ENCODE measurements at regions not wholly inside any gene's neighbourhood (a gene's known extent, or its start where the extent isn't known, plus 50 kb on each side); places are given as distances from the start of the nearest gene placed in this dataset.

GRCh38 chr1:79667166-79667565 lies 660.6 kb upstream of the ADGRL4 start:
- TF ChIP-seq POLR2A (IDR thresholded peaks at IDR 0.05), result no peak
- TF ChIP-seq, protein P1, sequence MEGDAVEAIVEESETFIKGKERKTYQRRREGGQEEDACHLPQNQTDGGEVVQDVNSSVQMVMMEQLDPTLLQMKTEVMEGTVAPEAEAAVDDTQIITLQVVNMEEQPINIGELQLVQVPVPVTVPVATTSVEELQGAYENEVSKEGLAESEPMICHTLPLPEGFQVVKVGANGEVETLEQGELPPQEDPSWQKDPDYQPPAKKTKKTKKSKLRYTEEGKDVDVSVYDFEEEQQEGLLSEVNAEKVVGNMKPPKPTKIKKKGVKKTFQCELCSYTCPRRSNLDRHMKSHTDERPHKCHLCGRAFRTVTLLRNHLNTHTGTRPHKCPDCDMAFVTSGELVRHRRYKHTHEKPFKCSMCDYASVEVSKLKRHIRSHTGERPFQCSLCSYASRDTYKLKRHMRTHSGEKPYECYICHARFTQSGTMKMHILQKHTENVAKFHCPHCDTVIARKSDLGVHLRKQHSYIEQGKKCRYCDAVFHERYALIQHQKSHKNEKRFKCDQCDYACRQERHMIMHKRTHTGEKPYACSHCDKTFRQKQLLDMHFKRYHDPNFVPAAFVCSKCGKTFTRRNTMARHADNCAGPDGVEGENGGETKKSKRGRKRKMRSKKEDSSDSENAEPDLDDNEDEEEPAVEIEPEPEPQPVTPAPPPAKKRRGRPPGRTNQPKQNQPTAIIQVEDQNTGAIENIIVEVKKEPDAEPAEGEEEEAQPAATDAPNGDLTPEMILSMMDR (IDR thresholded peaks at IDR 0.05), result no peak
- Histone ChIP-seq H3K4me1 (replicated peaks in 1 of 2) (no peaks in the 10 kb centered on the region), H3K27me3 (no peaks in the 10 kb centered on the region), H3K9me3 (replicated peaks in 1 of 3) (no peaks in the 10 kb centered on the region), H3K36me3 (replicated peaks in 1 of 2) (no peaks in the 10 kb centered on the region), H3K27ac (no peak overlapping the region), H3K4me3 (no peak overlapping the region)
- intact Hi-C loops (cut with DNase I), result no loop called here
- 77 to 95% (median 87%) methylated on average over 2 of the region's 2 CpGs for WGBS, 4 donors
- no peak for DNase-seq

DNA sequence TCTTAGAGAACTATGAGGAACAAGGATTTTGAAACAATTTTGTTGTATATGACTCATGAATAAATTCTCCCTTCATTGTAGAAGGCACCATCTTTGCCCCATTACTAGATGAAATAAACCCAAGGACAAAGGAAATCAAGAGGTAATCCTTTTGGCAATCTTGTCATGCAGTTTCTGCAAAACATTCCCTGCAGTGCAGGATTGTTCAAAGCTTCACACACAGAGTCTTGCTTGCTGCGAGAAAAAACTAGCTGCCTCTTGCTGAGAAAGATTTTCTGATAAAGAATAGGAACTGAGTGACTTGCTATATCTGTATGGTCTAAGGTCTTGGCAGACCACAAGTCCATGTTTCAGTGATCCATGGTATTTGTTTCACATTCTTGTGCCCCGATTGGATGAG lies 657.4 kb upstream of the ADGRL4 start:
- no peak overlapping the region for H3K27ac ChIP-seq
- intact Hi-C loops (cut with DNase I), result no loop called here
- 51 to 69% (median 60%) methylated on average over 2 of the region's 2 CpGs for WGBS, 4 donors
- H3K9me3 ChIP-seq (replicated peaks in 1 of 3), result no peaks in the 10 kb centered on the region
- no peaks in the 10 kb centered on the region for H3K4me1 ChIP-seq (replicated peaks in 1 of 2)
- H3K36me3 ChIP-seq (replicated peaks in 1 of 2), result no peaks in the 10 kb centered on the region
- TF ChIP-seq, protein P1 (IDR thresholded peaks at IDR 0.05), result no peak
- no peak for TF ChIP-seq POLR2A (IDR thresholded peaks at IDR 0.05)
- no peak for DNase-seq
- H3K4me3 ChIP-seq, result no peak overlapping the region
- H3K27me3 ChIP-seq, result no peaks in the 10 kb centered on the region

DNA sequence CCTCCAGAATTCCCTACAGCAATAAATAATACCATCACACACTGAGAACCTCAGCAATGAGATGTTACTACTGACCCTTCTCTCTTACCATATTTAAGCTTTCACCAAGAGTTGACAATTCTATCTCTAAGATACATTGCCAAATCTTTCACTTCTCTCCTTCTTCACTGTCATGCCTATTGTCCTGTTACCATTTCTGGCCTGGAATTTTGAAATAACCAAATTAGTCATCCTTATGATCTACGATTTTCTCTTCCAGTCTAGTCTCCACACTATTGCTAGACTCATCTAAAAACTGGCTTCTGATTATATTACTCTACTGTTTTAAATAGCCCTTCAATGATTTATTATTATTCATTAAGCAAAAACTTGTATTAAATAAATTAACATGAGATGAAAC lies 656.1 kb upstream of the ADGRL4 start:
- Histone ChIP-seq H3K4me3 (no peak overlapping the region), H3K4me1 (replicated peaks in 1 of 2) (no peaks in the 10 kb centered on the region), H3K27ac (no peak overlapping the region), H3K27me3 (no peaks in the 10 kb centered on the region), H3K36me3 (replicated peaks in 1 of 2) (no peaks in the 10 kb centered on the region), H3K9me3 (replicated peaks in 1 of 3) (no peaks in the 10 kb centered on the region)
- intact Hi-C loops (cut with DNase I), result no loop called here
- 39 to 51% (median 49%) methylated on average over 1 of the region's 1 CpG for WGBS, 4 donors
- no peak for DNase-seq
- TF ChIP-seq, protein P1 (IDR thresholded peaks at IDR 0.05), result no peak

DNA sequence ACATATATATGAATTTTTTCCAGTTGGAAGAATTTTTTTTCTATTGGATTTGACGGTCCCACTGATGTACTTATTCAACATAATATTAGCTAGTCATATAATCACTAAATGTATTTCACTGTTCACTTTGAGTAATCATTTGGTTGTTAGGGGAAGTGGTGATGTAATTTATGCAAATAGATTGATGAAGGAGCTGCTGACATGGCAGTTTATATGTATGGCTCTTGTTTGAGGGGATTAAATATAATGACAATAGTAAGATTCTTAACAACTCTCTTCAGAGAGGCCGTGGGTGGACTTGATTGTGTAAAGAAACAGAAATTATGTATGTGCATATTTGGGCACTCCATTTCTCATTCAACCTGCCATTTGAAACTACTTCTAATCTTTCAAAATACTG lies 653.6 kb upstream of the ADGRL4 start:
- DNase-seq, result no peak
- H3K4me1 ChIP-seq (replicated peaks in 1 of 2), result no peaks in the 10 kb centered on the region
- no peak overlapping the region for H3K4me3 ChIP-seq
- intact Hi-C loops (cut with DNase I), result no loop called here
- no peaks in the 10 kb centered on the region for H3K27me3 ChIP-seq
- WGBS, 4 donors, result 69 to 76% (median 73%) methylated on average over 2 of the region's 2 CpGs
- H3K36me3 ChIP-seq (replicated peaks in 1 of 2), result no peaks in the 10 kb centered on the region
- H3K9me3 ChIP-seq (replicated peaks in 1 of 3), result no peaks in the 10 kb centered on the region
- TF ChIP-seq, protein P1 (IDR thresholded peaks at IDR 0.05), result no peak
- H3K27ac ChIP-seq, result no peak overlapping the region

Measured in adrenal gland (tissue), 9 donors.